SK-N-SH (cell line): ENCODE measurements at regions not wholly inside any gene's neighbourhood (a gene's known extent, or its start where the extent isn't known, plus 50 kb on each side); places are given as distances from the start of the nearest gene placed in this dataset.

Experiments used
- CTCF ChIA-PET: fragments of 300-600, 350-600 bp; formaldehyde crosslinking; extraction: SDS; loops from one replicate; lab custom pipeline; 2021; lab: Yijun Ruan, JAX
- POLR2A ChIA-PET: fragments of 350-600 bp; sonication (Branson Sonifier 250); formaldehyde crosslinking; extraction: SDS; loops from one replicate; lab custom pipeline; 2020; ENCODE audit warnings: antibody characterized with exemption, inconsistent platforms; lab: Yijun Ruan, JAX
- DNase-seq: peaks from one replicate; pipeline ENCODE4 v3.0.0; 2012
- H2AFZ ChIP-seq: fragments of 200-600 bp; sonication (generic); 2 replicates; pipeline ENCODE4 v1.8.1; 2016; ENCODE audit warnings: antibody characterized with exemption, mild to moderate bottlenecking, low read depth
- H3F3A ChIP-seq: fragments of 200-600 bp; sonication (generic); replicated peaks from 2 replicates; pipeline ENCODE3; 2016; ENCODE audit warnings: antibody characterized with exemption, mild to moderate bottlenecking; ENCODE audit not compliant: insufficient read depth
- H3K27ac ChIP-seq, 2 experiments: fragments of 200-500 bp in 1 of 2; fragments of 200-600 bp in 1 of 2; sonication (Bioruptor generic) in 1 of 2; sonication (generic), shearing (Covaris generic) in 1 of 2; 2 replicates each; pipeline versions ENCODE4 v1.5.1 to v1.6.1; 2014 to 2016; ENCODE audit warnings: low read depth in 2 of 2, inconsistent platforms in 1 of 2, low read length in 1 of 2, mild to moderate bottlenecking in 1 of 2, mixed read lengths in 1 of 2
- H3K27me3 ChIP-seq: fragments of 200-600 bp; sonication (generic), shearing (Covaris generic); 2 replicates; pipeline ENCODE4 v1.6.1; 2016; ENCODE audit warnings: mixed run types; ENCODE audit not compliant: insufficient read depth
- H3K36me3 ChIP-seq, 2 experiments: fragments of 200-500 bp in 1 of 2; fragments of 200-600 bp in 1 of 2; sonication (Bioruptor generic) in 1 of 2; sonication (generic) in 1 of 2; replicated peaks in 1 of 2; 2 replicates each; pipeline versions ENCODE3 to v1.5.1; 2014 to 2016; ENCODE audit warnings: low read length in 1 of 2, mild to moderate bottlenecking in 1 of 2; ENCODE audit not compliant: insufficient read depth in 2 of 2, control insufficient read depth in 1 of 2
- H3K4me1 ChIP-seq, 2 experiments: fragments of 200-500 bp in 1 of 2; fragments of 200-600 bp in 1 of 2; sonication (Bioruptor generic) in 1 of 2; sonication (generic), shearing (Covaris generic) in 1 of 2; 2 replicates each; pipeline versions ENCODE4 v1.5.1 to v1.6.1; 2014 to 2016; ENCODE audit warnings: low read depth in 1 of 2, low read length in 1 of 2, mixed run types in 1 of 2; ENCODE audit not compliant: insufficient read depth in 2 of 2, control insufficient read depth in 1 of 2
- H3K4me2 ChIP-seq: fragments of 200-600 bp; sonication (generic), shearing (Covaris generic); 2 replicates; pipeline ENCODE4 v1.6.1; 2017; ENCODE audit warnings: mixed run types
- H3K4me3 ChIP-seq, 2 experiments: fragments of 200-500 bp in 1 of 2; fragments of 200-600 bp in 1 of 2; sonication (Bioruptor generic) in 1 of 2; sonication (generic), shearing (Covaris generic) in 1 of 2; 2 replicates each; pipeline versions ENCODE4 v1.5.1 to v1.8.1; 2014 to 2016; ENCODE audit warnings: low read depth in 2 of 2, inconsistent platforms in 1 of 2, low read length in 1 of 2, mild to moderate bottlenecking in 1 of 2, mixed read lengths in 1 of 2, moderate library complexity in 1 of 2
- H3K79me2 ChIP-seq: fragments of 200-600 bp; sonication (generic); 2 replicates; pipeline ENCODE4 v1.8.1; 2017; ENCODE audit warnings: mild to moderate bottlenecking; ENCODE audit not compliant: insufficient read depth
- H3K9ac ChIP-seq: fragments of 200-600 bp; sonication (generic); 2 replicates; pipeline ENCODE4 v1.6.1; 2017; ENCODE audit warnings: mixed run types
- H3K9me2 ChIP-seq: fragments of 200-600 bp; sonication (generic); 2 replicates; pipeline ENCODE4 v1.6.1; 2017; ENCODE audit warnings: mixed run types
- H3K9me3 ChIP-seq: fragments of 200-600 bp; sonication (generic); 2 replicates; pipeline ENCODE4 v1.6.1; 2017; ENCODE audit warnings: mixed run types, mild to moderate bottlenecking, moderate library complexity
- H4K20me1 ChIP-seq: fragments of 200-600 bp; sonication (generic); 2 replicates; pipeline ENCODE4 v1.6.1; 2017; ENCODE audit warnings: mild to moderate bottlenecking, mixed run types; ENCODE audit not compliant: insufficient read depth
- ELF1 ChIP-seq: IDR thresholded peaks from 2 replicates; pipeline ENCODE4 v1.4.0; 2012
- EP300 ChIP-seq, 2 experiments: IDR thresholded peaks; 2 replicates each; pipeline versions ENCODE4 v1.4.0 to v1.6.1; 2012; ENCODE audit warnings: borderline replicate concordance in 1 of 2, low read depth in 1 of 2, low read length in 1 of 2
- FOSL2 ChIP-seq: IDR thresholded peaks from 2 replicates; pipeline ENCODE4 v1.4.0; 2012; ENCODE audit warnings: low read depth, mild to moderate bottlenecking, moderate library complexity, borderline replicate concordance
- FOXJ3 ChIP-seq: sonication (generic); formaldehyde crosslinking; IDR thresholded peaks from 2 replicates; pipeline ENCODE4 v1.5.1; 2020; ENCODE audit warnings: mild to moderate bottlenecking, missing genetic modification reagents
- MEF2A ChIP-seq: IDR thresholded peaks from 2 replicates; pipeline ENCODE4 v1.4.0; 2012; ENCODE audit warnings: low read depth, borderline replicate concordance
- MXI1 ChIP-seq: IDR thresholded peaks from 2 replicates; pipeline ENCODE4 v1.6.1; 2012; ENCODE audit warnings: mild to moderate bottlenecking, low read depth, low read length, improper control_type of control experiment
- POLR2AphosphoS5 ChIP-seq: IDR thresholded peaks from 2 replicates; pipeline ENCODE4 v1.6.1; 2012; ENCODE audit warnings: low read depth, low read length
- RAD21 ChIP-seq: IDR thresholded peaks from 2 replicates; pipeline ENCODE4 v1.6.1; 2012; ENCODE audit warnings: mild to moderate bottlenecking, low read length
- RCOR1 ChIP-seq: fragments of 150-350 bp; IDR thresholded peaks from 2 replicates; pipeline ENCODE4 v1.6.1; 2017; ENCODE audit warnings: antibody characterized with exemption, low read length
- RFX5 ChIP-seq: IDR thresholded peaks from 2 replicates; pipeline ENCODE4 v1.6.1; 2012; ENCODE audit warnings: mild to moderate bottlenecking, improper control_type of control experiment, low read length
- SIN3A ChIP-seq: IDR thresholded peaks from 2 replicates; pipeline ENCODE4 v1.6.1; 2012; ENCODE audit warnings: low read depth, mild to moderate bottlenecking, low read length, moderate library complexity, borderline replicate concordance
- SMC3 ChIP-seq: IDR thresholded peaks from 2 replicates; pipeline ENCODE4 v1.6.1; 2012; ENCODE audit warnings: low read depth, low read length, improper control_type of control experiment
- YY1 ChIP-seq: IDR thresholded peaks from 2 replicates; pipeline ENCODE4 v1.4.0; 2012; ENCODE audit warnings: low read depth, mild to moderate bottlenecking
- whole genome bisulfite sequencing: methylation state at CpG from one replicate; pipeline ENCODE4 v1.1.6; 2017; ENCODE audit warnings: low lambda C conversion rate; 5-methylcytosine and 5-hydroxymethylcytosine counted together
- TF ChIP-seq, protein P1 (sequence below): IDR thresholded peaks from 2 replicates; pipeline ENCODE4; 2012
- TF ChIP-seq, protein P2 (sequence below): IDR thresholded peaks from 2 replicates; pipeline ENCODE4 v1.4.0; 2012; ENCODE audit warnings: low read depth, borderline replicate concordance
- TF ChIP-seq, protein P3 (sequence below): IDR thresholded peaks from 2 replicates; pipeline ENCODE4 v1.4.0; 2012; ENCODE audit warnings: low read depth, borderline replicate concordance
- TF ChIP-seq, protein P4 (sequence below): IDR thresholded peaks from 2 replicates; pipeline ENCODE4 v1.4.0; 2012; ENCODE audit warnings: low read depth
- TF ChIP-seq, protein P5 (sequence below): fragments of 200-600 bp; sonication (generic); IDR thresholded peaks from 2 replicates; pipeline ENCODE4 v1.6.1; 2017; ENCODE audit warnings: antibody characterized with exemption, mild to moderate bottlenecking, moderate library complexity

DNA sequence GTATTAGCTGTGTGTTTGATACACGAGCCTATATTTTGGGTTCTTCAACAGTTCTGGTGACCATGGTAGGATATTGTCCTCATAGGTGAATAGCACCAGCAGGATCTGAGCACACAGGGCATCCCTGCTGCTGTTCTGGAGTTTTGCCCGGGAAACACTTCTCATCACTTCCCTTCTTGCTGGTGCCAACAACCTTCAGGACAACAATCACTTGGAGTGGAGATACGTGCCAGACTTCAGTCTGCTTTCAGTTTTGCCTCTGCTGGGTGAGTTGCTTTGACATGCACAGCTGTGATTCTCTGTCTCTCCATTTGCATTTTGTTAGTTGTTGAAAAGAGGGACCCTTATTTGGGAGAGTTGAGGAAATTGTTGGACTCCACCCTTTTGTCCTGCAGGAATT is 1347.2 kb upstream of the DDX18 start (continued):
- TF ChIP-seq, protein P1, sequence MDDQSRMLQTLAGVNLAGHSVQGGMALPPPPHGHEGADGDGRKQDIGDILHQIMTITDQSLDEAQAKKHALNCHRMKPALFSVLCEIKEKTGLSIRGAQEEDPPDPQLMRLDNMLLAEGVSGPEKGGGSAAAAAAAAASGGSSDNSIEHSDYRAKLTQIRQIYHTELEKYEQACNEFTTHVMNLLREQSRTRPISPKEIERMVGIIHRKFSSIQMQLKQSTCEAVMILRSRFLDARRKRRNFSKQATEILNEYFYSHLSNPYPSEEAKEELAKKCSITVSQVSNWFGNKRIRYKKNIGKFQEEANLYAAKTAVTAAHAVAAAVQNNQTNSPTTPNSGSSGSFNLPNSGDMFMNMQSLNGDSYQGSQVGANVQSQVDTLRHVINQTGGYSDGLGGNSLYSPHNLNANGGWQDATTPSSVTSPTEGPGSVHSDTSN: no peak
- TF ChIP-seq FOXJ3 (CRISPR knock-in tag): no peak
- no peak for TF ChIP-seq RAD21
- TF ChIP-seq MXI1: no peak
- no peak for TF ChIP-seq RCOR1

DNA sequence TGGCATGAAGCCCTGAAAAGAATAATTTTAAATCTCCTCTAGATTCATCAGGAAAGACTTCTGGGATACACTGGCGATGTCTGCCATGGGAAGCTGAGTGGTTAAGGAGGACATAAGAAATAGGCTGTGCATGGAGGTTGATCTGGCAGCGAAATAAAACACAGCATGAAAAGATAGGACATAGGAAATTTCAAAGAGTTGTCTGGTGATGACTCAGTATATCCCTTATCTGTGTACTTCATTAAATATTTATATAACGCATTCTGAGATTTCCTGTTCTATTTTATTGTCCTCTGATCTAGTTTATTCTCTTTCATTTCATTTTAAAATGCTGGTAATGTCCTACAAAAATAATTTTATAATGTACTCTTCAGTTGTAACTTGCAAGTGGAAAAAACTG is 1337.3 kb upstream of the DDX18 start:
- Histone ChIP-seq H4K20me1 (no peaks in the 10 kb centered on the region), H2AFZ (no peak overlapping the region), H3K4me3 (no peak overlapping the region), H3K27ac (no peak overlapping the region), H3K4me1 (no peaks in the 10 kb centered on the region), H3K36me3 (no peaks in the 10 kb centered on the region), H3K9me3 (no peaks in the 10 kb centered on the region), H3K4me2 (no peak overlapping the region)
- ChIA-PET POLR2A (no interaction called here), CTCF (no interaction called here)
- no peak for TF ChIP-seq RCOR1
- TF ChIP-seq, protein P2, sequence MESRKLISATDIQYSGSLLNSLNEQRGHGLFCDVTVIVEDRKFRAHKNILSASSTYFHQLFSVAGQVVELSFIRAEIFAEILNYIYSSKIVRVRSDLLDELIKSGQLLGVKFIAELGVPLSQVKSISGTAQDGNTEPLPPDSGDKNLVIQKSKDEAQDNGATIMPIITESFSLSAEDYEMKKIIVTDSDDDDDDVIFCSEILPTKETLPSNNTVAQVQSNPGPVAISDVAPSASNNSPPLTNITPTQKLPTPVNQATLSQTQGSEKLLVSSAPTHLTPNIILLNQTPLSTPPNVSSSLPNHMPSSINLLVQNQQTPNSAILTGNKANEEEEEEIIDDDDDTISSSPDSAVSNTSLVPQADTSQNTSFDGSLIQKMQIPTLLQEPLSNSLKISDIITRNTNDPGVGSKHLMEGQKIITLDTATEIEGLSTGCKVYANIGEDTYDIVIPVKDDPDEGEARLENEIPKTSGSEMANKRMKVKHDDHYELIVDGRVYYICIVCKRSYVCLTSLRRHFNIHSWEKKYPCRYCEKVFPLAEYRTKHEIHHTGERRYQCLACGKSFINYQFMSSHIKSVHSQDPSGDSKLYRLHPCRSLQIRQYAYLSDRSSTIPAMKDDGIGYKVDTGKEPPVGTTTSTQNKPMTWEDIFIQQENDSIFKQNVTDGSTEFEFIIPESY: no peak
- TF ChIP-seq, protein P3, sequence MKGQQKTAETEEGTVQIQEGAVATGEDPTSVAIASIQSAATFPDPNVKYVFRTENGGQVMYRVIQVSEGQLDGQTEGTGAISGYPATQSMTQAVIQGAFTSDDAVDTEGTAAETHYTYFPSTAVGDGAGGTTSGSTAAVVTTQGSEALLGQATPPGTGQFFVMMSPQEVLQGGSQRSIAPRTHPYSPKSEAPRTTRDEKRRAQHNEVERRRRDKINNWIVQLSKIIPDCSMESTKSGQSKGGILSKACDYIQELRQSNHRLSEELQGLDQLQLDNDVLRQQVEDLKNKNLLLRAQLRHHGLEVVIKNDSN: no peak
- TF ChIP-seq MXI1: no peak
- TF ChIP-seq YY1: no peak
- no peak for TF ChIP-seq FOSL2
- TF ChIP-seq, protein P4, sequence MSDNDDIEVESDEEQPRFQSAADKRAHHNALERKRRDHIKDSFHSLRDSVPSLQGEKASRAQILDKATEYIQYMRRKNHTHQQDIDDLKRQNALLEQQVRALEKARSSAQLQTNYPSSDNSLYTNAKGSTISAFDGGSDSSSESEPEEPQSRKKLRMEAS: no peak
- TF ChIP-seq, protein P5, sequence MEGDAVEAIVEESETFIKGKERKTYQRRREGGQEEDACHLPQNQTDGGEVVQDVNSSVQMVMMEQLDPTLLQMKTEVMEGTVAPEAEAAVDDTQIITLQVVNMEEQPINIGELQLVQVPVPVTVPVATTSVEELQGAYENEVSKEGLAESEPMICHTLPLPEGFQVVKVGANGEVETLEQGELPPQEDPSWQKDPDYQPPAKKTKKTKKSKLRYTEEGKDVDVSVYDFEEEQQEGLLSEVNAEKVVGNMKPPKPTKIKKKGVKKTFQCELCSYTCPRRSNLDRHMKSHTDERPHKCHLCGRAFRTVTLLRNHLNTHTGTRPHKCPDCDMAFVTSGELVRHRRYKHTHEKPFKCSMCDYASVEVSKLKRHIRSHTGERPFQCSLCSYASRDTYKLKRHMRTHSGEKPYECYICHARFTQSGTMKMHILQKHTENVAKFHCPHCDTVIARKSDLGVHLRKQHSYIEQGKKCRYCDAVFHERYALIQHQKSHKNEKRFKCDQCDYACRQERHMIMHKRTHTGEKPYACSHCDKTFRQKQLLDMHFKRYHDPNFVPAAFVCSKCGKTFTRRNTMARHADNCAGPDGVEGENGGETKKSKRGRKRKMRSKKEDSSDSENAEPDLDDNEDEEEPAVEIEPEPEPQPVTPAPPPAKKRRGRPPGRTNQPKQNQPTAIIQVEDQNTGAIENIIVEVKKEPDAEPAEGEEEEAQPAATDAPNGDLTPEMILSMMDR: no peak
- TF ChIP-seq POLR2AphosphoS5: no peak
- TF ChIP-seq RFX5: no peak
- TF ChIP-seq ELF1: no peak
- no peak for TF ChIP-seq MEF2A
- no peak for TF ChIP-seq FOXJ3 (CRISPR knock-in tag)
- TF ChIP-seq SMC3: no peak
- TF ChIP-seq, protein P1: no peak
- no peak for TF ChIP-seq SIN3A
- TF ChIP-seq EP300 (IDR thresholded peaks at IDR 0.05; ENCODE audit: borderline replicate concordance in 1 of 2, low read depth in 1 of 2, low read length in 1 of 2): no peak
- TF ChIP-seq, all 33 proteins: peak for 0
- no peak for DNase-seq
- WGBS: 6% methylated on average over 3 of the region's 3 CpGs
- H3F3A ChIP-seq: no peaks in the 10 kb centered on the region
- no peaks in the 10 kb centered on the region for H3K79me2 ChIP-seq
- 0 out of 2 replicates have a peak, but pooled peaks cover 3% of the 10 kb centered on the region for H3K9me2 ChIP-seq
- H3K27me3 ChIP-seq: no peaks in the 10 kb centered on the region
- H3K9ac ChIP-seq: no peak overlapping the region
